Astrocyte (in vitro differentiated cells and primary cell): ENCODE measurements at regions not wholly inside any gene's neighbourhood (a gene's known extent, or its start where the extent isn't known, plus 50 kb on each side); places are given as distances from the start of the nearest gene placed in this dataset.

Experiments used
- EZH2 ChIP-seq: IDR thresholded peaks from 2 replicates; pipeline ENCODE4 v1.6.1; 2012; ENCODE audit warnings: mild to moderate bottlenecking, low read length, inconsistent platforms; ENCODE audit not compliant: insufficient read depth
- TF ChIP-seq, protein P1 (sequence below): IDR thresholded peaks from 2 replicates; pipeline ENCODE4 v1.5.1; 2011; ENCODE audit warnings: low read depth, mild to moderate bottlenecking, inconsistent platforms, low read length, moderate library complexity; ENCODE audit not compliant: insufficient read depth

DNA sequence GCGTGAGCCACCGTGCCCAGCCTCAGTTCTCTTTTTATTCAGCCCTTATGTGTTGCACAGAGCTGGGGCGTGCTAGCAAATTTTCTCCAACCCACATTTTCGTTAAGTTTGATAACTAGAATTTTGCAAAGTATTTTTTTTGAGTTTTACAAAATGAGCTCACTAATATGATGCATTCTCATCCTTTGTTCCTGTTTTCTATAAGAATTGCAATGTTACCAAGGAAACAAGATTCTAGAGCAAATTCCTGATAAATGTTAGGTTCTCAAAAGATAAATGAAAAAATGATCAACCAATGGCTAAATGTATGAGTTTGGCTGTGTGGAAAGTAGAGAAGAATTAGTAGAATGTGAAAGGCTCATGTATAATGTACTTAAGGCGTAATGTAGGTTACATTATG, 529.8 kb downstream of the MAFB start:
- TF ChIP-seq, protein P1, sequence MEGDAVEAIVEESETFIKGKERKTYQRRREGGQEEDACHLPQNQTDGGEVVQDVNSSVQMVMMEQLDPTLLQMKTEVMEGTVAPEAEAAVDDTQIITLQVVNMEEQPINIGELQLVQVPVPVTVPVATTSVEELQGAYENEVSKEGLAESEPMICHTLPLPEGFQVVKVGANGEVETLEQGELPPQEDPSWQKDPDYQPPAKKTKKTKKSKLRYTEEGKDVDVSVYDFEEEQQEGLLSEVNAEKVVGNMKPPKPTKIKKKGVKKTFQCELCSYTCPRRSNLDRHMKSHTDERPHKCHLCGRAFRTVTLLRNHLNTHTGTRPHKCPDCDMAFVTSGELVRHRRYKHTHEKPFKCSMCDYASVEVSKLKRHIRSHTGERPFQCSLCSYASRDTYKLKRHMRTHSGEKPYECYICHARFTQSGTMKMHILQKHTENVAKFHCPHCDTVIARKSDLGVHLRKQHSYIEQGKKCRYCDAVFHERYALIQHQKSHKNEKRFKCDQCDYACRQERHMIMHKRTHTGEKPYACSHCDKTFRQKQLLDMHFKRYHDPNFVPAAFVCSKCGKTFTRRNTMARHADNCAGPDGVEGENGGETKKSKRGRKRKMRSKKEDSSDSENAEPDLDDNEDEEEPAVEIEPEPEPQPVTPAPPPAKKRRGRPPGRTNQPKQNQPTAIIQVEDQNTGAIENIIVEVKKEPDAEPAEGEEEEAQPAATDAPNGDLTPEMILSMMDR = no peak
- no peak for TF ChIP-seq EZH2
